HG03045 (cell line): ENCODE measurements at regions not wholly inside any gene's neighbourhood (a gene's known extent, or its start where the extent isn't known, plus 50 kb on each side); places are given as distances from the start of the nearest gene placed in this dataset.

Experiments used
- ATAC-seq: cut with Tn5 transposase; IDR thresholded peaks from one replicate; pipeline ENCODE4 v1.9.1; 2021; ENCODE audit warnings: mild to moderate bottlenecking, moderate library complexity; ENCODE audit not compliant: unreplicated experiment

DNA sequence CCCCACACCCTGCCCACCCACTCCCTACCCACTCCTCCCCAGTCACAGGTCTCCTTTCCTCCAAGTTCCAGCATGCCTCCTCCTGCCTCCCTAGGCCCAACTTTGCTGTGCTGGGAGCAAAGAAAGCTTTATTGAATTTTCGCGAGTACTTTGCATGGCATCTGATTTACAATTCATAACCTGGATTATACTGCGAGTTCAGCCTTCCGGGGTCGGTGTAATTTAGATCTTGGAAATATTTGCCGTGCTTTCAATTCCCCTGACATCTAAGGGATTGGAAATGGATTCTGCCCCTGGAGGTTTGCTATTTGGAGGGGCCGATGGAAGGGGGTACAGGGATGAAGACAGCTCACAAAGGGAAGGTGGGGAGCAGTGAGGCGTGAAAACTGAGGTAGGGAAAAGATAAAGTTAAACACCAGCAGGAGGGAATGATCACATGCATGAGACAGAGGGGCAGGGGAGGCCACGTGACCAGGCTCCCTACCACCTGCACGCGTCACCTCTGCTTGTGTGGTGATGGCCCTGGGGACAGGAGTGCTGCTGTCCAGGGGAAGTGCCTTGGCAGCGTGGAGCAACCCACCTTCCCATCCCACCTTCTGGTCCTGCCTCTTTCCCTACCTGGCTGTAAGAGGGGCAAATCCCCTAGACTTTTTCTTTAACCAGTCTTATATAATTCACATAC lies 132.3 kb upstream of the RPL38 start:
- ATAC-seq = no peak

DNA sequence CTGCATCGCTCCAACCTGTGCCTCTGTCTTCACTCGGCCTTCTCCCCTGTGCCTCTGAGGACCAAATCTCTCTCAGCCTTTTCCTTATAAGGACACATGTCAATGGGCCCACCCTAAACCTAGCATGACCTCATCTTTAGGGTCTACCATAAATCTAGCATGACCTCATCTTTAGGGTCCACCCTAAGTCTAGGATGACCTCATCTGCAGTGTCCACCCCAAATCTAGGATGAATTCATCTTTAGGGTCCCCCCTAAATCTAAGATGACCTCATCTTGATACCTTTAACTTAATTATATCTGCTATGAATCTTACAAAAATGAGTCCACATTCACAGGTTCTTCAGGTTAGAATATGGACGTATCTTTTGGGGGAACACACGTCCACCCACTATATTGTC lies 131.1 kb upstream of the RPL38 start:
- no peak for ATAC-seq

DNA sequence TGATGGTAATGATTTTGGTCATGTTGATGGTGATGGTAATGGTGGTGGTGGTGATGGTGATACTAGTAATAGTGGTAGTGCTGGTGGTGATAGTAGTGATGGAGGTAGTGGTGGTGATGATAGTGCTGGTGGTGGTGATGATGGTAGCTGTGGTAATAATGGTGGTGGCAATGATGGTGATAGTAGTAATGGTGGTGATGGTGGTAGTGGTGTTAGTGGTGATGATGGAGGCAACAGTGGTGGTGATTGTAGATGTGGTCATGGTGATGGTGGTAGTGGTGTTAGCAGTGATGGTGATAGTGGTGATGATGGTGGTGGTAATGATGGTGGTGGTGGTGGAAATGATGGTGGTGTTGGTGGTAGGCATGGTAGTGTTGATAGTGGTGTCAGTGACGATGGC lies 127.0 kb upstream of the RPL38 start:
- ATAC-seq = no peak

DNA sequence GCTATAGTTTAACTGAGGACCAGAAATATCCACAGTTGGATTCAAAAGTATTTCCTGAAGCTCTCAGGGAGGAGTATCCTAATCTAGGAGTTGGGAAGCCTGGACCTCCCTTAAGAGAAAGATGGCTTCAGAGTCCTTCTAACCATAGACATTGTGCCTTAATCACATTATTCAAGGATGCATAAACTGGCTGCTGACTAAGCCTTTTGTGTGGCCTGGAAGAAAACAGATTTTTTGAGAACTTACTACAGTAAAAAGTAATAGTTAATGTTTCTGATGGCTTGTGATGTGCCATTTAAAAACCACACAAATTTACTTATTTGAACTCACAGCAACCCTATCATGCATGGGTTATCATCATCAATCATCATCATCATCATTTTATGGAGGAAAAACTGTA lies 126.2 kb upstream of the RPL38 start:
- ATAC-seq = no peak

DNA sequence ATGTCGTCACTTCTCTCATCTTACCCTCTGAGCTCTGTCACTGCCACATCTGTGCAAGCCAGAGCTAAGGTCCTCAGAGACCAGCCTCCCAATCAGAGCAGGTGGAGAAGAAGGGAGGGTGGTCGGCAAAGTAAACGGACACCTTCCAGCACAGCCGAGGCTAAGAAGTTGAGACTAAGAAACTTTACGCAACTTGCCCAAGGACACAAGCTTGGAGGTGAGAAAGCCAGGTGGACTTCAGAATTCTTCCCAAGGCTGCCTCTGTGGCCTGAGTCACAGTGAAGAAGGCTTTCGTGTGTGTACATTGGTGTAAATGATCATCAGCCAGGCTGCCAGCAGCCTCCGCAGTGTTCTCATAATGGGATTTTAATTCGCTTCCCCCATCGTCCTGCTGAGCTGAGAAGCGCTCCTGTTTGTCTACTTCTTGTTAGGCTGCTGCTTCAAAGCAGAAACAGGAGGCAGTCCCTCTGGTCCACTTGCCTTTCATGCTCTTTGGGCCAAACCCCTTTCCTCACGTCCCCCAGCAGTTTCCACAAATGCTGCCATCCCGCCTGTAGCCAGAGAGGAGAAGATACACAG lies 125.0 kb upstream of the RPL38 start:
- ATAC-seq = no peak

DNA sequence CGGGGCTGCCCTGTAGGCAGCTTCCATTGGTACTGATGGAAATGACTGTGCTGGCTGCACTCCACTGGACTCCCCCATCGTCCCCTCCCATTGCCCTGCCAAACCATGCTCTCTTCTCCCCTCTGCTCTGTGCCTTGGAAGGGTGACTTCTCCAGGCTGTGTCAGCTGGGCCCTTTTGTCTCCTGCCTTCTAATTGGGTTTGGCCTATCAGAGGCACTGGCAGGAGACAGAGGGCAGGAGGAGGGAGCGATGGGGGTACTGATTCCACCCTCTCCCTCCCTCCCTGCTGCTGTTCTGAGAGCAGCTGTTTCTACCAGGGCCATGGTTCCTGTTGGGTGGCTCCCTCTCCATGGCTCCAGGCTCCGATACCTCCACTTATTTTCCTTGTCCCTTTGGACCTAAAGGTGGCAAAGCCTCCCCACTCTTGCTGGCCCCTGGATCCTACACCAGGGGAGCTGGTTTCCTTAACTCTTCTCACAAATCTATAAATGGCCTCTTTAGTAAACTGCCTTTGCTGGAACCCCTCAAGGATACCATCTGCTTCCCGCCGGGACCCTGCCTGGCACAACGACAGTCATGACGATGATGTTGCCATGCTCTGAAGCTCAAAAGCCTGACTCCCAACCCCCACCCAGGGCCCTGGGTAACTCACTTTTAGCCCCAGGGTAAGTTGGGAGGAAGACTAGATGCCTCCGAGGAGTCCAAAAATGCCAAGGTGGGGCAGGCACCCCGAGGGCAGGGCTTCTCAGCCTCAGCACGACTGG lies 123.8 kb upstream of the RPL38 start:
- ATAC-seq = no peak

DNA sequence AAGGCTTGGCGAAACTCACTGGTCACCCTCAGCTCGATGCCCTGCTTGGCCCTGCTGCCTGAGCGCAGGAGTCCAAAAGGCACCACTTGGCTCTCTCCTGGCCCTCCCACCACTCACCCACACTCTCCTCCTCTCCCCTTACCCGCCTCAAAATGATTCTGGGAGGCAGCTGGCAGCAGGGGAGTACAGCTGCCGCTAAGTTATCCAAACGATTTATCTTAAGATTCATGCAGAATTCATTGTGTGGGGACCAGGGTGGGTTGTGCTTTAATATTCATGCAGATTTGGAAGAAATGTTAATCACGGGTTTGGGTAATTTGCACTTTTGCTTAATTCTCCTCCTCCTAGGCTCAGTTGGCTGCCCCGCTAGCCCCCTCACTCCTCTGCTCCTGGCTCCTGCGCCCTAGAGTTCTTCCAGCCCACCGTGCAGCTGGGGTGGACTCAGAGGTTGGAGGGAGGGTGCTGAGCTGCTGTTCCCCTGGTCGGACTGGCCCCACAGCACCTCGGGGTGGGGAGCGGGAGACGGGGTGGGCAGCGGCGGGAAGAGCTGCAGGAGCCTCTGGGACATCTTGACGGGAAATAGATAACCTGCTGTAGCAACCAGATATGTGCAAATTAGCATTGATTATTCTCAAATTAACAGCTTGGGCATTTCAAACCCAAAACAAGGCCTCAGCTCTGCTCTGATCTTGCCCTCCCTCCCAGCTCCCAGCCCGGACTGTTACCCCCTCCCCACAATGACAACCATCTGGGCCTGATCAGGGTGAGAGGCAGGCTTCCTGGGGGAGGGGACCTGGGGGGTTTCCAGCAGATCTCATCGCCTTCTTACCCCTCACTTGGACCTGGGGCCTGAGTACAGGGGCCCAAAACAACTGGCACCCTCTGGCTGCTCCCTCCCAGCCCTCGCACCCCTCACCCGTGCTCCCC lies 122.6 kb upstream of the RPL38 start:
- no peak for ATAC-seq

DNA sequence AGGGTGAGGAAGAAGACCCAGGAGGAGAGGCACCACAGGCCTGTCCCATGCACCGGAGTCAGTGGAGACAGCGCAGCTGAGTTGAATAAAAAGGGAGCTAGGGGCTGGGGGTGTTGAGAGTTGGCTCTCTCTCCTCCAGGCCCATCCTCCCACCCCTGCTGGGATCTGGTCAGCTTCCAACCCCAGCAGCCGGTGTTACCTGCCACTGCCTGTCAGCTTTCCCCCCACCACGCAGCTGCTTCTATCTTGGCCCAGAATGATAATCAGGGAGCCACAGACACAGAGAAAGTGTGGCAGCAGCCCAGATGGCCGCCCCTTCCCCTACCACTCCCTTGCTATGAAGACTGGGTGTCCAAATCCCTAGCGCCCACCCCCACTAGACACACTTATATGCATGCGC lies 120.6 kb upstream of the RPL38 start:
- ATAC-seq = no peak

DNA sequence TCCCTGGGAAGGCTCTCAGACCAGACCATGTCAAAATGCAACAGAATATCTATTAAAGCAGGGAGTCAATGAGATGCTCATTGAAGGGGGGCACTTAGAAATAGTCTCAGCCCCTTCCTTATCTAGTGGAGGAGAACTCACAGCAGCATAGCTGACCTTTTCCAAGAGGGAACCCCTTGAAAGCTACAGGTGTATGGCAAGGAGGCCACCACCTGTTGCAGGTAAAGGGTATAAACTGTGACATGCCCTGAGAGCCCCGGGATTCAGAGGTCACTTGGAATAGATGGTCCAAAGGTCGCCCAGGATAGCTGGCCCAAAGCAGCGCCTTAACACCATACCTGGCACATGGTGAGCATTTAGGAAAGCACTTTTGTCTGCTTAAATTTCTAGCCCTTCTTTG lies 120.2 kb upstream of the RPL38 start:
- no peak for ATAC-seq

DNA sequence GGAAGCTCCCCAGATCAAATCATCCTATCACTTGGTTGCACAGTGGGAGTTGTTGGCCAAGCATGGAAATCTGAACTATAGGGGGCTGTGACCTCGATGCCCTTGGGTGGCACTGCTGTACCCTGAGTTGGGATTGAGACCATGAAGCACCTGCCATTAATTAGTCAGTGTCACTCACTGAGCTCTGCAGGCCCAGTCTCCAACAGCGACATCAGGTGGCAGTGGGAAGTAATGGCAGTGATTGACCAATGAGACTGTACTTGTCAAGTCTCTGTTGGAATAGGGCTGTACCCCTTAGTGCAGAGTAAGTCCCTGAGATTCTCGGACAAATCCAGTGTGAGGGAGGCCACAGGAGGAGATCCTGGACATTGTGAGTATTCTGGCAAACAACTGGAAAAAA lies 118.0 kb upstream of the RPL38 start:
- no peak for ATAC-seq

DNA sequence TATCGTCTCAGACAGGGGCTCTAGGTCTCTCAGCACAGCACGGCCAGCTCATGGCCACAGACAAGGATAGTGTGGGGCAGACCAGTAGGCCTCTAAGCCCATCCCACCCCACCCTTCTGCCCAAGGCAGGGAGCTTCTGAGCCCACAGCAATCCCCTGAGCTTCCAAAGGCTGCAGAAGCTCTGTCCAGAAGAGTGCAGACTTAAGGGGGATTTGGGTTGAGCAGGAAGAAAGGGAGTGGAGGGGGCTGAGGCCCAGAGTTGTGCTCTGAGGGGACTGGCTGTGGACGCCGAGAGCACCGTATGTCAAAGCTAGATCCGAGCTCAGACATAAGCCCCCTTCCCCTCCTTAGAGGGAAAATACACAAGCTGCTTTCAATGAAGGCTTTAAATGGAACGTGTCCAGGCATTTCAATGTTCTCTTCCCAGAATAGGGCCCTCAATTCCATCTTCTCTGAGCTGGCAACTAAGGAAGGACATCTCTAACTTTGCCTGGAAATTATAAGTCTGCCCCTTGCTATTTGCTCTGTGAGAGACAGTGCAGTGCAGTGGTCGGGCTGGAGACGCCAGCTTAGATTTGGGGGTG lies 116.4 kb upstream of the RPL38 start:
- no peak for ATAC-seq

DNA sequence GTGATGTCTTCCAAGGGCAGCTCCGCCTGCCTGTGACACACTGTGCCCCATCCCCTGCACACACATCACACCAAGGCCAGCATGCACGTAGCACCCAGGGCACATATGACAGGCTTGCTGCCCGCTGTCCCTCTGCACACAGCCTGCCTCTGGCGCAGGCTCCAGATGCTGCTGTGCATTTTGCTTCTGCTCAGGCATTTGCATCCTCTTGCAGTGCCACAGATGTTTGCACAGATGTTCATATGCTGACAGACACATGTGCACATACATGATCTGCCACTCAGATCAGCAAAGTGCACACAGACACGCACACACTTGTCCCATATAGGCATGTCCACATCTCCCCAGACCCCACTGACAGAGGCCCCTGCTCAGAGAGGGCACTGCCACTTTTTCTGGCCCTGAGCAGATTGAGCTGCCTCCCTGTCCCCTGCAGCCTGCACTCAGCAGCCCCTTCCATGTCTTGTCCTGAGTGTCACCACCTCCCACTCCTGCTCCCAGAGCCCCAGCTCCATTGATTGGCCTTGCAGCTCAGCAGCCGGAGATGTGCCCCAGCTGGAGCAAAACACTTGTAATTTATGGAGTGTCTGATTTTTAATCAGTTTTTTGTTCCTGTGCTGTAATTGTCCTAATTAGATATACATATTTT lies 115.1 kb upstream of the RPL38 start:
- ATAC-seq = no peak

DNA sequence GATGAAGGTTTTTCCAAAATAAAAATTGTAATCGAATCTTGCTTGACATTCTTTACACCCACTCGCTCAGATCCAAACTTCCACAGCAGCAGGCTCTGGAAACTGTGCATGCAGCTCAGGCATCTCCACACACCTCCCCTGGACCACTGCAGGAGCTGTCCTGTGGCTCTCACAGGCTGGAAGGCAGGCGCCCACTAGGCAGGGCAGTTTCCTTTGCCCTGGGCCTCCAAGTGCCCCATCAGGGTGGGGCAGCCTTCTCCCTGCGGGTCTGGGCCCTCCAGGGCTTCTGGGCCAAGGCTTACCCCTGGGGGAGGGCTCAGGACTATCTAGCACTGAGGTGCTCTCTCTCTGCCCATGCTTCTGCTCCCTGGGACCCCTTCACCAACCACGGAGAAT lies 114.5 kb upstream of the RPL38 start:
- no peak for ATAC-seq

DNA sequence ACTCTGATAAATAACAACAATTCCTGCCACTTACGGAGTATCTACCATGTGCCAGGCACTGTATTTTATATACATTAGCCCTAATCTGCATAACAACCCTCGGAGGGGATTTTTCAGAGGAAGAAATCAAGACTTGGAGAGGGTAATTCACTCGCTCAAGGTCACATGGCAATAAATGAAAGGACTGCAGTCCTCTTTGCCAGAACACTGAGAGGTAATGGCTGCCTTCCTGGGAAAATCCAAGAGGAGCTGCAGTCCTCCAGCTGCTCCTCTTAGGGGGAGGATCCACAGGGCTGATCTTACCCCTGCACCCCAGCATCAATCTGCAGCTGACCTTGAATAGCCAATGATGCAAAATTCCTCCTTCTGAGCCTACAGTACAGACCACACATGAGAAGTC lies 114.1 kb upstream of the RPL38 start:
- ATAC-seq = no peak

DNA sequence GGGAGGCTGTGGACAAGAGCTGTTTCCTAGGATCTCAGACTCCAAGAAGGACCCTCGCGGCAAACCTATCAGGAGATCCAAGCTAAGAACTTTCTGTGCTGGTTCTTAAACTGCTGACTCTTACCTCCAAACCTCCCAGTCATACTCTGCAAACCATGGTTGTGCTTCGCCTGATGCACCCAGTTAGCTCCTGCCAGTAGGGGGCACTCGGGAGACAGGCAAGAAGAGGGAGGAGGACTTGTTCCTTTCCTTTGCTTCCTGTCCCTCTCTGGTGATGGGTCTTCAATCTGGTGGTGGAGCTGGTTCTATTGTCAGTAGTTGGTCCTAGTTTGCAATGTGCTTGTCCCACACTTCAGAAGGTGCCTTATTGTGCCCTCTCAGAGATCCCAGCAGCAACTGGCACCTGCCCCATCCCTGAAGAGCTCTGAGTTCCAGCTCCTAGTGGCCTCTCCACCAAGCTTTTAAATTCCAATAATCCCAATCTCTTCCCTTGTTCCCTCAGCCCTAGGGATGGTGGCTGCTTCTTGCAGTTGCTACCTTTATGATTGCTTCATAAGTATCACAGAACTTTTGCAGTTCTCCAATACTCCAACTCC lies 113.5 kb upstream of the RPL38 start:
- ATAC-seq = no peak

DNA sequence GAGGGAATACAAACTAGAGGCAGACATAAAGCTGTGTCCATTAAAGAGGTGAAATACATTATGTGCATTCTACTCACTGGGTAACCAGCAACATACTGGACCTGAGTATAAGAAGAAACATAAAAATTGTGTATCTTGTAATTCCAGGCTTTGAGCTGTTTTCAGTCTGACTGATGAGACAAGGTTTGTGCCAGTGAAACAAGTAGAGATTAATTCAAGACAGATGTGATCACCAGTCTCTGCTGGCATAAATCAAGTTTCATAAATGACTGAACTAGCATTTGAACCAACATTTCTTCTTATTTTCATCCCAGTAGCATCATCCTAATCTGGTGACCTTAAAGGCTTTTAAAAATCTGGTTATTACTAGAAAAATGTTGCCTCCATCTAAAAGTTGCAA lies 108.8 kb upstream of the RPL38 start:
- no peak for ATAC-seq

DNA sequence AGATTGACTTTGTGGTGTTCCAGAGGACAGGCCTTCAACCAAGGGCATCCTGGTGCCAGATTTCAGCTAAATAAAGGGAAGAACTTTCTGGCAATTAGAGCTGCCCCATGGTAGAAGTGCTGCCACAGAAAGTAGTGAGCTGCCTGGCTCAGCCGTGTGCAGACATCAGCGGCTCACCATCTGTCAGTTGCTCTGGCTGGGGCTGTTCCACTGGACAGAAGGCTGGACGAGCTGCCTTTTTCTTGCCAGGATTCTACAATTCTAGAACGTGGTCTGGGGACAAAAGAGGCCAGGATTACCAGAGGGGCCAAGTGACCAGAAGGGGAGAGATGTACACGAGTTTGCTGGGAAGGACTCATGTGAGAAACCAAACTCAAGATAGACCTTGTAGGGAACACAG lies 107.0 kb upstream of the RPL38 start:
- ATAC-seq = no peak

DNA sequence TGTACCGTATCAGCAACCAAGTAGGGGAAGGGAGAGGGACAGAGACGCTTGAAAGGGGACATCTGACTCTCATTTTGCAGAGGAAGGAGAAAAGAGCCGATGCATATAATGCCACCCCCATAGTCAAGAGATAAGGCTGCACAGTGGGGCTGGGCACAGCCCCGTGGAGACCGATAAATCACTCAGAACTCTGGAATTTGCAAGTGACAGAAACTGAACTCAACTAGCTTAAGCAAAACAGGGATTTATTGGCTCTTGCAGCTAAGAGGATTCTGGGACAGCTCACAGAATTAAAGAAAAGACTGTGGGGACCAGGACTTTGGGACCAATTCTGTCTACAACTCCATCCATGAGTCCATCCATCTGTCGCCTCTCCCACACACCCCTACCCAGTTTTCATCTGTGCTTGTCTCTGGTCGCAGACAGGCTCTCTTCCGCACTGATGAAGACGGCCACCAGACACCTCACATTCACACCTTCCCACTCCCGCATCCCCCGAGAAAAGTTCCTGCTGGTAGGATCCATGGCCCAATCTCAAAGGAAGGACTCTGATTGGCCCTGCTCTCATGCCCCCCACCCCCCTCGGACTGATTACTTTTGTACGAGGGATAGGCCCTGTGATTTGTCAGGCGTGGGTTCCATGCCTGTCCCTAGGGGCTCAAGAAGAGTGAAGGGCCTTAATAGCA lies 105.9 kb upstream of the RPL38 start:
- ATAC-seq = no peak
